ENCODE measurements at regions not wholly inside any gene's neighbourhood (a gene's known extent, or its start where the extent isn't known, plus 50 kb on each side); places are given as distances from the start of the nearest gene placed in this dataset.
"Not testable (repeated sequence)": the region's sequence is repeated elsewhere in the genome, so short reads cannot be mapped to it uniquely, and the experiment has no call there.

GRCh38 chrX:2631743-2632532, 59.2 kb upstream of the CD99 start:
- Mint-ChIP-seq H3K9me3 (ENCODE audit: unreplicated experiment) (peaks cover 2% of the 10 kb centered on the region), H3K27me3 (ENCODE audit: unreplicated experiment) (no peaks in the 10 kb centered on the region), H3K4me3 (ENCODE audit: unreplicated experiment) (no peak overlapping the region), H3K4me1 (ENCODE audit: low read depth, unreplicated experiment) (no peaks in the 10 kb centered on the region), H3K36me3 (ENCODE audit: unreplicated experiment) (peaks cover 5% of the 10 kb centered on the region), H3K27ac (ENCODE audit: unreplicated experiment) (no peak overlapping the region)
- TF ChIP-seq CTCF (IDR thresholded peaks at IDR 0.05; ENCODE audit: partially characterized antibody, unreplicated experiment): no peak
- no peak for DNase-seq

- not testable (repeated sequence) for H3K9me3 Mint-ChIP-seq (ENCODE audit: unreplicated experiment); H3K36me3 Mint-ChIP-seq (ENCODE audit: unreplicated experiment); H3K4me3 Mint-ChIP-seq (ENCODE audit: unreplicated experiment); H3K27ac Mint-ChIP-seq (ENCODE audit: unreplicated experiment); DNase-seq; H3K4me1 Mint-ChIP-seq (ENCODE audit: low read depth, unreplicated experiment); H3K27me3 Mint-ChIP-seq (ENCODE audit: unreplicated experiment)
Observed at GRCh38 chrX:2630935-2631742, 60.0 kb upstream of the CD99 start.

GRCh38 chrX:2630008-2630934, 60.8 kb upstream of the CD99 start:
- H3K4me3 Mint-ChIP-seq (ENCODE audit: unreplicated experiment); H3K4me1 Mint-ChIP-seq (ENCODE audit: low read depth, unreplicated experiment); DNase-seq; H3K36me3 Mint-ChIP-seq (ENCODE audit: unreplicated experiment); H3K27ac Mint-ChIP-seq (ENCODE audit: unreplicated experiment); H3K27me3 Mint-ChIP-seq (ENCODE audit: unreplicated experiment); H3K9me3 Mint-ChIP-seq (ENCODE audit: unreplicated experiment): not testable (repeated sequence)

- Mint-ChIP-seq H3K27ac (ENCODE audit: unreplicated experiment) (no peak overlapping the region), H3K9me3 (ENCODE audit: unreplicated experiment) (peaks cover 2% of the 10 kb centered on the region), H3K4me1 (ENCODE audit: low read depth, unreplicated experiment) (no peaks in the 10 kb centered on the region)
Observed at GRCh38 chrX:2629316-2630007, 61.6 kb upstream of the CD99 start.

More at GRCh38 chrX:2629316-2630007, 61.6 kb upstream of the CD99 start:
- TF ChIP-seq CTCF (IDR thresholded peaks at IDR 0.05; ENCODE audit: partially characterized antibody, unreplicated experiment): no peak
- Mint-ChIP-seq H3K27me3 (ENCODE audit: unreplicated experiment) (no peaks in the 10 kb centered on the region), H3K4me3 (ENCODE audit: unreplicated experiment) (no peak overlapping the region), H3K36me3 (ENCODE audit: unreplicated experiment) (peaks cover 5% of the 10 kb centered on the region)
- DNase-seq: no peak

Data from glutamatergic neuron (in vitro differentiated cells).